Lower lobe of right lung (tissue), 2 donors: ENCODE measurements at regions not wholly inside any gene's neighbourhood (a gene's known extent, or its start where the extent isn't known, plus 50 kb on each side); places are given as distances from the start of the nearest gene placed in this dataset.

Experiments
- ATAC-seq, 2 donors: fragments of 200-7000 bp; cut with Tn5 transposase; one replicate each; pipeline ENCODE4 v1.9.1; 2020 to 2022; ENCODE audit warnings: mild to moderate bottlenecking in 2 of 2, moderate library complexity in 2 of 2
- DNase-seq: peaks from one replicate; pipeline ENCODE4 v3.0.0-alpha.2; 2020
- H3K27ac ChIP-seq: fragments of 200-600 bp; one replicate; pipeline ENCODE4 v1.8.0; 2022
- H3K27me3 ChIP-seq: fragments of 200-600 bp; one replicate; pipeline ENCODE4 v1.8.0; 2022; ENCODE audit warnings: low read depth
- H3K36me3 ChIP-seq: fragments of 200-600 bp; one replicate; pipeline ENCODE4 v1.8.0; 2022; ENCODE audit warnings: mild to moderate bottlenecking
- H3K4me1 ChIP-seq: fragments of 200-600 bp; one replicate; pipeline ENCODE4 v1.8.0; 2022
- H3K4me3 ChIP-seq: fragments of 200-600 bp; one replicate; pipeline ENCODE4 v1.8.0; 2022; ENCODE audit warnings: mild to moderate bottlenecking
- H3K9me3 ChIP-seq: fragments of 200-600 bp; one replicate; pipeline ENCODE4 v1.8.0; 2022
- CTCF ChIP-seq: fragments of 200-600 bp; IDR thresholded peaks from one replicate; pipeline ENCODE4 v1.8.0; 2022; ENCODE audit warnings: antibody characterized with exemption, mild to moderate bottlenecking
- intact Hi-C: fragments of 100-400 bp; cut with DNase I; formaldehyde crosslinking; loops from one replicate; pipeline ENCODE4 v1.11.0; 2022
- donor health status: DM: no; HTN: yes; CAD: no; lungs with severe emphysema.

- Histone ChIP-seq H3K4me1 (no peaks in the 10 kb centered on the region), H3K4me3 (no peak overlapping the region), H3K9me3 (no peaks in the 10 kb centered on the region), H3K27me3 (no peaks in the 10 kb centered on the region), H3K27ac (no peak overlapping the region), H3K36me3 (peaks cover 100% of the 10 kb centered on the region)
- TF ChIP-seq CTCF = peak; percentile 13
- intact Hi-C loops = no loop called here
- no peak for DNase-seq
- peak; percentile 34 to 58 for ATAC-seq
These were observed 51.0 kb downstream of the IARS1 start for GRCh38 chr9:92242260-92243136.

DNA sequence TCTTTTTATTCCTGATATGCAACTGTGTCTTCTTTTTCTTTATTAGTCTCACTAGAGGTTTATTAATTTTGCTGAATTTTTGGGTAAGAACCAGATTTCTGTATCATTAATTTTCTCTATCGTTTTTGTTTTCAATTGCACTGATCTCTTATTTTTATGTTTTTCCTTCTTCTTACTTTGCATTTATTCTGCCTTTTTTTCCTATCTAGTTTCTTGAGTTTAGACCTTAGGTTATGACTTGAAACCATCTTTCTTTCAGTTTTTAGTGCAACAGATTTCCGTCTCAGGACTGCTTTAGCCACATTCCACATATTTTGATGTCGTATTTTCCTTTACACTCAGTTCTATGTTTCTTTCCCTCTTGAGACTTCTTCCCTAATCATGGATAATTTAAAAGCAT is 56.6 kb downstream of the IARS1 start:
- Histone ChIP-seq H3K27me3 (no peaks in the 10 kb centered on the region), H3K4me1 (no peaks in the 10 kb centered on the region), H3K36me3 (peaks cover 83% of the 10 kb centered on the region), H3K27ac (no peak overlapping the region), H3K9me3 (no peaks in the 10 kb centered on the region), H3K4me3 (no peak overlapping the region)
- no peak for TF ChIP-seq CTCF
- no peak for DNase-seq
- no peak for ATAC-seq
- intact Hi-C loops = no loop called here

DNA sequence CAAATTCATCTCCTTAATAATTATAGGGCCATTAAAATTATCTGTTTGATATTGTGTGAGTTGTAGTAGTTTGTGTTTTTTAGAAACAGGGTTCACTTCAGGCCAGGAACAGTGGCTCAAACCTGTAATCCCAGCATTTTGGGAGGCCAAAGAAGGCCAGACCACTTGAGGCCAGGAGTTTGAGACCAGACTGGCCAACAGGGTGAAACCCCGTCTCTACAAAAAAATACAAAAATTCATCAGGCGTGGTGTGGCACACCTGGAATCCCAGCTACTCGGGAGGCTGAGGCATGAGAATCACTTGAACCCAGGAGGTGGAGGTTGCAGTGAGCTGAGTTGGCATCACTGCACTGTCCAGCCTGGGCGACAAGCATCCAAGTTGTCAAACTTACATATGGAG is 57.0 kb downstream of the IARS1 start:
- Histone ChIP-seq H3K36me3 (peaks cover 83% of the 10 kb centered on the region), H3K4me1 (no peaks in the 10 kb centered on the region), H3K27me3 (no peaks in the 10 kb centered on the region), H3K27ac (no peak overlapping the region), H3K9me3 (no peaks in the 10 kb centered on the region), H3K4me3 (no peak overlapping the region)
- TF ChIP-seq CTCF = no peak
- DNase-seq (no peak), ATAC-seq (no peak)
- intact Hi-C loops = no loop called here

DNA sequence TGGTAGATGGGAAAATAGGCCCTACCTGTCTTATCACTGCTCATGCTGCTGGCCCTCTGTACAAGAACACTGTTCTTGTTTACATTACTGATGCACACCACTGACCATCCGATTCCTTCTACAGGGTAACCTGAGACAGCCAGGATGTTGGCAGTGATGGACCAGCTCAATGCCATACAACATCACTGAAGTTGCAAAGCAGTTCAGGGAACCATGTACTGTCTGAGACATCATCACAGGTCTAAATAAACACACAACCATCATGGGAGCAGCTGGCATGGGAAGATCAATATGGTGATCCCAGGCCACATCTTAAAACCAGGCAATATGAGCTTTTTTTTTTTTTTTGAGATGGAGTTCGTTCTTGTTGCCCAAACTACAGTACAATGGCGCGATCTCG is 59.0 kb downstream of the IARS1 start:
- Histone ChIP-seq H3K4me3 (no peak overlapping the region), H3K4me1 (no peaks in the 10 kb centered on the region), H3K27me3 (no peaks in the 10 kb centered on the region), H3K27ac (no peak overlapping the region), H3K36me3 (peaks cover 69% of the 10 kb centered on the region), H3K9me3 (no peaks in the 10 kb centered on the region)
- ATAC-seq (no peak), DNase-seq (no peak)
- TF ChIP-seq CTCF = no peak
- intact Hi-C loops = no loop called here

DNA sequence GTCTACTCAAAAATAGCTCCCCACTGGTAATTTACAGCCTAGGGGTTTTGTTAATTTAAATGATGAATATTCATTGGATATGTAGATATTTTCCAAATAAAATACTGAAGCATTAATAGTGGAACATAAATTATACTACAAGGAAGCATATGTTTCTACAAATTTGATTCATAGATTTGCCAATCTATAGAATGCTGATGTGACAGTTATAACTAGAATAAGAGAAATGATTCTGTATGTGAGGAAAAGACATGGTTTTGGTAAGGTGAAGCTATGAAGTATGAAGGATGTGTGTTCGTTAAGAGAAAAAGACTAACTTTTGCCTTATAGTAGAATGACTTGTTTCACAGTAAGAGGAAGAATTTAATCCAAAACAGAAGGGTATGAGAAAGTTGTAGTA is 61.3 kb downstream of the IARS1 start:
- intact Hi-C loops = no loop called here
- no peak overlapping the region for H3K27ac ChIP-seq
- no peak overlapping the region for H3K4me3 ChIP-seq
- no peaks in the 10 kb centered on the region for H3K27me3 ChIP-seq
- ATAC-seq (no peak), DNase-seq (no peak)
- TF ChIP-seq CTCF = no peak
- H3K9me3 ChIP-seq = no peaks in the 10 kb centered on the region
- H3K4me1 ChIP-seq = no peaks in the 10 kb centered on the region
- H3K36me3 ChIP-seq = peaks cover 58% of the 10 kb centered on the region
